HG03520 (cell line): ENCODE measurements at regions not wholly inside any gene's neighbourhood (a gene's known extent, or its start where the extent isn't known, plus 50 kb on each side); places are given as distances from the start of the nearest gene placed in this dataset.

Source experiments
- ATAC-seq: cut with Tn5 transposase; IDR thresholded peaks from one replicate; pipeline ENCODE4 v1.9.1; 2021; ENCODE audit warnings: mild to moderate bottlenecking, moderate library complexity; ENCODE audit not compliant: unreplicated experiment

- ATAC-seq = no peak
These were observed 481.7 kb upstream of the AGA start for GRCh38 chr4:177923888-177924287.

- no peak for ATAC-seq
These were observed 494.8 kb upstream of the AGA start for GRCh38 chr4:177937041-177937440.

DNA sequence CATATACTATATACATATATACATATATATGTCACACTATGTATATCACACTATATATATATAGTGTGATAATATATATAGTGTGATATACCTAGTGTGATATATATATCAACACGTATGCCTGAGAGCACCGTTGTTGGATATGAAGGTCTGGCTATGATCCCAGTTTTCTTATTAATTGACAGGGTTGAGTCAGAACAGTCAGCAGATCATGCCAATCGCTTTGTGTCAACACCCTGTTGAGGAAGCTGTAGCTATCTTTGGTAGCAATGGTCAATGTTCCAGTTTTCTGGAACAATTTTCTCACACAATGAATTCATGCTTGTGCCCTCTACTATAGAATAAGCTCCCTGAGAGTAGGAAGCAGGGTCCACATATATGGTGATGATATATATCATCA is 496.0 kb upstream of the AGA start:
- no peak for ATAC-seq

DNA sequence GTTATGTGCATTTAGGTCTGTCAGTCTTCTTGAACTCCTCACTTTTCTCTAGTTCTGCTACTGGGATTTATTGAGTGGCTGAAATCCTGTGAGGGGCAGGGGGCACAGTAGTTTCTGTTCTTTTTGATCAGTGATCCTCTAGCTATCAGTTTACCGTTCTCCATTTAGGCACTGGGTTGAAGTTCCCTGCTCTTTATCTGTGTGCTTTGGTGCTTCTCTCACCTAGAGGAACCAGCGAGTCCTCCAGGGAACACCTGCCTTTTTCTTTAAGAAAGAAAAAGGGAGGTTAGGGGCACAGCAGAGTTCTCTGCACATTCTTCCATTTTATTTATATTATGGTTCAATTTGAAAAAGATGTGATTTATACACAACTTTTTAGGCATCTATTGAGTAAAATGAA is 503.0 kb upstream of the AGA start:
- no peak for ATAC-seq

DNA sequence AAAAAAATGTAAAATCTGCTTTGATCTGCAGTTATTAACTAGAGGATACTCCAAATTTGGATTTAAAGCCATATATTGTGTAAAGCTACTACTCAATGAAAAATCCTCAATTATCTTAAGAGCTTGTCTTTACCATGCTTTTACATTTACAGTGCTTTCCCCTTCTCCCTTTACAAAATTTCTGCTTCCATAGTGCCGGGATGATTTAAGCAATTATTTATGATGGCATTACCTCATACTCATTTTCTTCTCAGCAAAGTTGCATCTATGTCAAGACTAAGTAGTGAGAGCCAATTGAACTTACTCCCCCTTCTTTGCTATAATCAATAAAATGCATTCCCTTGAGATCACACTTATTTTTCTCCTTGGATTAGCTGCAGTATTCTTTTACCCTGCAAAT is 505.4 kb upstream of the AGA start:
- ATAC-seq = no peak

DNA sequence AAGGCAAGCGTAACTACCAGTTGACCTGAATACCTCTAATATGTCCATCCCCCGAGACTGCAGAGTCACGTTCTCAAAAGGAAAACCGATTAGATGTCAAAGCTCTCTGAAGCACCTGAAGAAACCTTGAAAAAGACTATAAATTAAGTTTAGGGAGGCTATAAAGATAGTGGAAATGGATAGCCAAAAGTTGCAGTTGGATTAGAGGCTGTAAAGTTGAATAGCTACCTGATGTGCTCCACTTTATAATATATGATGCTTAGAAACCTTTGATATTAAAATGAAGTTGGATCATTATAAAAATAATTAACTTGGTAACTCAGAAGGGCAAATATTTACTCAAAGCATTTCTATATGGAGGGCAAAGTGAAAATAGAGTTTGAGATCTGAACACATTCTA is 506.6 kb upstream of the AGA start:
- ATAC-seq = no peak

- ATAC-seq = no peak
These were observed 508.8 kb upstream of the AGA start for GRCh38 chr4:177951026-177951425.

DNA sequence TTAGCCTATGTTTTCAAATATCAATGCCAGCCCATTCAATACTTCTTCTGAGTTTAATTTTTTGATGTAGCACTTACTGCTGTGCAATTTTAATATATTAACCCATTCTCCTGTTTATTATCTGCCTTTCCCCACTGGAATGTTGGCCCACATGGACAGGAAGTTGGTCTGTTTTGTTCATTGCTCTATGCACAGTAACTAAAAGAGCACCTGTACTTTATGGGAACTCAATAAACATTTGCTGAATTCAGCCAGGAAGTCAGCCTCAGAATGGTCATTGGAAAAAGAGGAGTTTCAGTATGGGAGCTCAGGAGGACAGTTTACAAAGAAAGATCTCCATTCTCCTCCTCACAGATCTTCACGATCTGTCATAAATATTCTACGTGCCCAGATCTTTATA is 510.5 kb upstream of the AGA start:
- no peak for ATAC-seq

DNA sequence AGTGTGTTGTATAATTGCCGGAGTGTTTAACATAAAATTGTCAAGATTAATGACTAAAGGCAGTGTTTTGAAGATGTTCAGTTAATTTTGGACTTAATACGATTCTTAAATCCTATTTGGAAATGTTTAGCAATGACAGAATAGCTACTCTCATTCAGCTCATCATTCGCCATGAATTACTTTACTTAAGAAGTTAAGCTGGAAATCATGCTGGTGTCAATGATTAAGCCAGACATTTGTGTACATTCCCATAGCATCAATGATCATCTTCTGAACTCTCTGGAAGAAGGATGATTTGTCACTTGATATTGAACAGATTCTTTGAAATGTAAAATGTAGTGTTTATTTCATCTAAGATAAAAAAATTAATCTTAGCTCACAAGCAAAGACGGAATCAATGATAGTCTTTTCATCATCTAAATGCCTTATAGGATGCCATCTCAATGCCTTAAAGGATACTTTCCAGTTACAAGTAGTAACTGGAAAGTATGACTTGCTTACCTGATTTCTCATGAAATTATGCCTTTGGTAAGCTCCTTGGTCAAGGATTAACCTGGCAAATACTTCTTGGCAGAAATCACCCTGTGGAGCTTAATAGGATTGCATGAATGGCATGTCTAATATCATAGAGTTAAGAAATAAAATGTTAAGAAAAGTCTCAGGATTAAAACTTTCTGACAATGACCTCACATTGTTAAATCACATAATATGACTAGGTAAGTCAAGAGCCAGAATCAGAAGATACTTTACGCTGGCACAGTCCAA is 515.5 kb upstream of the AGA start:
- ATAC-seq = no peak

GRCh38 chr4:177960566-177960965 is 518.3 kb upstream of the AGA start:
- ATAC-seq = no peak

GRCh38 chr4:177961761-177962380 is 519.6 kb upstream of the AGA start:
- no peak for ATAC-seq

DNA sequence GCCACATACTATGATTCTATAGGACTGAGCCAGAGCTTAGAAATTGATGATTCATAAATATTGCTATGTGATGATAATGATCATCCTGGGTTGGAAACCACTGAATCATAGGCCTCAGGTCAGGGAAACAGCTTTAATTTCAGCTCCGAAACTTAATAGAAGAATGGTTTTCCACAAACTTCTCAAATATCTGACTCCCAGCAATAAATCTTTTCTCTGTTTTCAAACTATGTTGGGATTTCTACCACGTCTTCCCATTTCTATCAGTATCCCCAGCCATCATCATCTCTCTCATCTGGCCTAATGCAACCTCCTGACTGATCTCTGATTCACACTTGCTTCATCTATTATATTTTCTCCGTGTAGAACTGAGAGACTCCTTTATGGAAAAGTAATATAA is 521.8 kb upstream of the AGA start:
- no peak for ATAC-seq

GRCh38 chr4:177964693-177965168 is 522.5 kb upstream of the AGA start:
- no peak for ATAC-seq

DNA sequence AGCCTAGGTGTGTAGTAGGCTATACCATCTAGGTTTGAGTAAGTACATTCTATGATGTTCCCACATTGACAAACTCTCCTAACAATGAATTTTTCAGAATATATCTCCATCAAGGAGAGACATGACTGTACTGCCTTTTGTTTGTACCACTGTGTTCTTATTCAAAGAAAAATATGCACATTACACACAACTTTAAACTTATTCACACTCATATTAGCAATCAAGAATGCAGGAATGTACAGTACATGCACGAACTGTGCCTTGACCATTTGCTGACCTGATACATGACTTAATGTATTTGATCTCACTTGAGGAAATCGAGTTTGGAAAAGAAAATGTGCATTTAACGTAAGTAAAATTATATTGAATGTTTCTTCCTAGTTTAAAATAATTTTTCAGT is 525.1 kb upstream of the AGA start:
- no peak for ATAC-seq

DNA sequence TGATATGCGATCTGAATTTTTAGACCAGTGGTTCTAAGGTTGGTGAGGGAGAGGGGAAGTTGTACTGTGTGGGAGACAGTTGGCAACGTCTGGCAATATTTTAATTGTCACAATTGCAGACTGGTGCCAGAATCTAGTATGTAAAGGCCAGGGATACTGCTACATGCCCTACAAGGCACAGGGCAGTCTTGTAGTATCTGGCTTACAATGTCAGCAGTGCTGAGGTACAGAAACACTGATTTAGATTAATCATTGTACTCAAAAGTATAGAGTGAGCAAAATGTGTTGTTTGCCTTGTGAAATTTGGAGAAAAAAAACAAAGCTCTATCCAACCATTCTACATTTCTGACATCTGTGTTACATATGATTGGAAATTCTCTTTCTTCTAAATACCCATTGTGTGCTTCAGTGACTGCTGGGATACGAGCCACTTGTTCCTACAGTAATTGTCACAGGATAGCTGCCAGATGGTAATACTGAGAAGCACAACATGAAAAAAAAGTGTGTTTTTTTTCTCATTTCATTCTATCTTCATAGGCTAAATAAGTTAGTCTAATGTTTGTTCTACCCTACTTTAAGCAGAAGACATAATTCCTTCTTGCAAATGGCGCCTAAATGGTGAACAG is 526.7 kb upstream of the AGA start:
- ATAC-seq = no peak

GRCh38 chr4:177974461-177974860 is 532.2 kb upstream of the AGA start:
- ATAC-seq = no peak

GRCh38 chr4:177975315-177975987 is 533.2 kb upstream of the AGA start:
- no peak for ATAC-seq

- ATAC-seq = no peak
These were observed 544.0 kb upstream of the AGA start for GRCh38 chr4:177986236-177986635.

- no peak for ATAC-seq
These were observed 545.7 kb upstream of the AGA start for GRCh38 chr4:177987896-177988295.

DNA sequence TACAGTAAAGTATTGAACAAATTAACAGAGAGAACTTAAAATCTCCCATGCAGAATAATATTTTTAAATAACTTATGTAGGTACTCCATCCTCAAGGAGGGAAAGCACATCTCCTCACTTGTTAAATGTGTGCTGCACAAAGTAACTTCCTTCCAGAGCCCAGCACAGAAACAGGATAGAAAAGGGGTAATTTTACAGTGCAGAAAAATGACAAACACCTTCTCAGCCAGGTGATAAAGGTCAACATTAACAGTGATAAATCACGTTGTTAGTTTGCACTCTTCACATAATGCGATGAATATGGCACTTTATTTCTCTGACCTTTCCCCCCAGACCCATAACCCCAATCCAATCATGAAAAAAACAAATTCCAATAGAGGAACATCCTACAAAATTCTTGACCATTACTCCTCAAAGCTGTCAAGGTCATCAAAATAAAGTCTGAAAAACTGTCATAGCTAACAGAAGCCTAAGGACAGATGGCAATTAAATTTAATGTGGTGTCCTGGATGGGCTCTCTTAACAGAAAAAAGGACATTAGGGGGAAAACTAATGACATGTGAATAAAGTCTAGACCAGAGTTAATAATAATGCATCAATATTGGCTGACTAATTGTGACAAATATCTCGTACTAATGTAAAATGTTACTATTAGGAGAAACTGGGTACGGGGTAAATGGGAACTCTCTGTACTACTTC is 547.4 kb upstream of the AGA start:
- no peak for ATAC-seq

DNA sequence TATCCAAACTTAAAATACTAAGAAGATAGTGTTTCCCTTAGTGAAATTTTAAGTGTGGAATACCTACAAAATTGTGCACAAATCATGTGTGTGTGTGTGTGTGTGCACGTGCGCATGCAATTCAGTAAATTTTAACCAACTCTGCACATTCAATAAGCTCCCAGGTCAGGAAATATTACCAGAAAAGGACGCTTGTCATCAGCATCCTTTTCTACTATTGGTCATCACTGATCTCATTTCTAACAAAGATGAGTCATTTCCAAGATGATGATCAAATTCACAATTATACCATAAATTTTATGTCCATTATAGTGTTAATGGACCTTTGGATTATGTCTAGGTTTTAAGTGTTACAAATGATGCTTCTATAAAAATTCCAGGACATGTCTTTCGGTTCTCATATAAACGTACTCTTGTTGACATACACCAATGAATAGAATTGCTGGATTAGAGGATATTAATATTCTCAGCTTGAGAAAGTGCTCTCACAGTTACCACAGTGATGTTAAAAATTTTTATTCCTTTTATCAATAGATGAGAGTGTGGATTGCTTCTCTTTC is 560.9 kb upstream of the AGA start:
- ATAC-seq = no peak
